ENCODE measurements at regions not wholly inside any gene's neighbourhood (a gene's known extent, or its start where the extent isn't known, plus 50 kb on each side); places are given as distances from the start of the nearest gene placed in this dataset.

- intact Hi-C loops (cut with micrococcal nuclease), result no loop called here
These were observed 55.6 kb downstream of the MRPL32 start for GRCh38 chr7:42987648-42988214.

DNA sequence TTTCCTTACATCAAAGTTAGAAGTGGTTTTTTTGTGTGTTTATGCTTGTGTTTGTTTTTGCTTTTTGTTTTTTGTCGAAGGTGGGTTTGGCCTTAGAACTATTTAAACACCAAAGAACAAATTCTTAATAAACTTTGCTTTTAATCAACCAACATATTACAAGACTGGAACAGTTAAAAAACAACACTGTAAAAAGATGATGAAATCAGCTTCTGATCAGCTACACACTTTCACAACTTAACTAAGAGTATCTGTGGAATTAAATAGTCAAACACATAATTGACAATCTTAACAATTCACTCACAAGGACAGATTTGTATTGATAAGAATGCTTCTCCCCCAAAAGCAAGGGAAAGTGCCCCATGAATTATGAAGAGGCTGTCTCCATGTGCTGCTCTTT lies 58.8 kb downstream of the MRPL32 start:
- intact Hi-C loops (cut with micrococcal nuclease), result no loop called here

DNA sequence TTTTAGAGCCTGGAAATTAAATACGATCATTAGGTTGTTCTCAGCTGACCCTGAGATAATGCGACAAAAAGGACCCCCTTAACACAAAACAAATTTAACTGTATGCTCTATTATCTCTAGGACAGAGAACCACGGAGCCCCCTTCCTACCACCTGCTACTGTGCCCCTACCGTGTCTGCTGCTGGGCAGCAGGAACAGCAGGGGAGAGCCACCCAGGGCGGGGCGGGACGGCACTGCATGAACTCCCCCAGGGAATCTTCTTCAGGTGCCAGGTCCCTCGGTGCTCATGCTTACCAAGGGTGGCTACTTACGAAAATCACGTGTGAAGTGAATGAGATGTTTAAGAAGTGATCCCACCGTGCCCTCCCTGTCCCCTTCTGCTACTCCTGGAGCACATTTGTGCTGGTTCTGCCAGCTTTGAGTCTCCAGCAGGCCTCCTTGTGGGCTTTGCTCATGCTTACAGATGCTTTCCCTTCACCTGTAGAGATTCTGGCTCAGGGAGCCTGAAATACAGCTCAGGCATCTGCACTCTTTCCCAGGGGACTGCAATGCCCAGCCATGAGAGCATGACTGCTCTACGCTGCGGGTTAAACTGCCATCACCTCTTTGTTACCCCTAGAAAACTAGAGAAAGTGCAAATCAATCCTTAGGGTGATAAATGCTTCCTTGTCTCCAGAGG lies 59.9 kb downstream of the MRPL32 start:
- intact Hi-C loops (cut with micrococcal nuclease), result no loop called here

GRCh38 chr7:42993038-42993437 lies 60.9 kb downstream of the MRPL32 start:
- intact Hi-C loops (cut with micrococcal nuclease), result no loop called here

GRCh38 chr7:42994096-42994495 lies 61.9 kb downstream of the MRPL32 start:
- intact Hi-C loops (cut with micrococcal nuclease), result no loop called here

GRCh38 chr7:42997611-42998010 lies 65.4 kb downstream of the MRPL32 start:
- intact Hi-C loops (cut with micrococcal nuclease), result no loop called here

DNA sequence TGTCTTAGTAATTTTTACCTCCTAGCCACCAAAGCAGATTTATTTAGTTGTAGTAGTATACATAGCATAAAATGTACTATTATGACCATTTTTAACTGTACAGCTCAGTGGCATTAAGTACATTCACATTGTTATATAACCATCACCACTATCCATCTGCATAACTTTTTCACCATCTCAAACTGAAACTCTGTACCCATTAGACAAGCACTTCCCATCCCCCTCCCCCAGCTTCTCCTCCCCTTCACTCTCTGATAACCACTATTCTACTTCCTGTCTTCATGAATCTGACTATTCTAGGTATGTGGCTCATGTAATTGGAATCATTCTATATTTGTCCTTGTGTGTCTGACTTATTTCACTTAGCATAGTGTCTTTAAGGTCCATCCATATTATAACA lies 71.9 kb downstream of the MRPL32 start:
- intact Hi-C loops (cut with micrococcal nuclease), result loop anchor here (10.0 kb wide), 1 partner anchor 59 kb away; no protein-coding TSS in a partner anchor

- intact Hi-C loops (cut with micrococcal nuclease), result loop anchor here (10.0 kb wide), 1 partner anchor 61 kb away; no protein-coding TSS in a partner anchor
These were observed 73.8 kb downstream of the MRPL32 start for GRCh38 chr7:43006008-43006407.

GRCh38 chr7:43010061-43010460 lies 77.9 kb downstream of the MRPL32 start:
- intact Hi-C loops (cut with micrococcal nuclease), result no loop called here

DNA sequence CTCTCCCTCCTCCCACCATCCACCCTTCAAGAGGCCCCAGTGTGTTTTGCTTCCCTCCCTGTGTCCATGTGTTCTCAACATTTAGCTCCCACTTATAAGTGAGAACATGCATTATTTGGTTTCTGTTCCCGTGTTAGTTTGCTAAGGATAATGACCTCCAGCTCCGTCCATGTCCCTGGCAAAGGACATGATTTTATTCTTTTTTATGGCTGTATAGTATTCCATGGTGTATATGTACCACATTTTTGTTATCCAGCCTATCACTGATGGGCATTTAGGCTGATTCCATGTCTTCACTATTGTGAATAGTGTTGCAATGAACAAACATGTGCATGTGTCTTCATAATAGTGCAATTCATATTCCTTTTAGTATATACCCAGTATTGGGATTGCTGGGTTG lies 79.7 kb downstream of the MRPL32 start:
- intact Hi-C loops (cut with micrococcal nuclease), result no loop called here

- intact Hi-C loops (cut with micrococcal nuclease), result no loop called here
These were observed 82.2 kb downstream of the MRPL32 start for GRCh38 chr7:43014406-43014805.

- intact Hi-C loops (cut with micrococcal nuclease), result no loop called here
These were observed 83.1 kb downstream of the MRPL32 start for GRCh38 chr7:43015301-43015700.

GRCh38 chr7:43018446-43018845 lies 86.3 kb downstream of the MRPL32 start:
- intact Hi-C loops (cut with micrococcal nuclease), result no loop called here

DNA sequence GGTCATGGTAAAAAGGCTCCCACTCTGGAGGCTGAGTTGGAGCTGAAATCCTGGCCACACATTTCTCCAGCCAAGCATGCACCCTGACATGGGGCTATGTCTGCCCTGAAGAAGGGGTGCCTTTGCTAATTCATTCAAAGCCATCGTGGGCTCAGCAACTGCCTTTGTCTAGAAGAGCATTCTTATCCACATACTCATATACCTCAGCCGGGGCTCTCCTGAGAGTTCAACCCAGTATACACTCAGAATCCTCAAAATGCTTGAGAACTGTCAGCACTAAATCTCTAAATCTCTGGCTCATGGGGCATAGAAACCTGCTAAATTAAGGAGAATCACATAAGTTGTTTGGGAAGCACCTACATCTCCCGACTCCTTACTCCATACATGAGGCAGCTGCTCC lies 89.3 kb downstream of the MRPL32 start:
- intact Hi-C loops (cut with micrococcal nuclease), result no loop called here

DNA sequence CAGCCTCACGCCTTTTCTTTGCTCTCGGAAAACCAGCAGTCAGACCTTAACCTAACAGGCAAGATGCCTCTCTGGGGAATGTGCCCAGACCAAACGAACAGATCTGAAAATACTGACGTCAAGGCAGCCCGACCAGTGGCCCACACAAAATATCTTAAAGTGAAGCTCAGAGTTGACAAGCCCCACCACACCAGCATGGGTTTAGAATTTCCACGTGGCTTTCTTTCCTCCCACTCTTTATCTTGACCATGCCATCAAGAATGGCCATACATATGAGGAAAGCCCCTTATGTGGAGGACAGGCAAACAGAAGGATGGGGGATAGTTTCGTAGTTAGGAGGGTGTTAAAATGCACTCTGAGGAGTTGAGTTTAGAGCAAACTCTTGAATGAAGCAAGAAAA lies 89.8 kb downstream of the MRPL32 start:
- intact Hi-C loops (cut with micrococcal nuclease), result no loop called here

DNA sequence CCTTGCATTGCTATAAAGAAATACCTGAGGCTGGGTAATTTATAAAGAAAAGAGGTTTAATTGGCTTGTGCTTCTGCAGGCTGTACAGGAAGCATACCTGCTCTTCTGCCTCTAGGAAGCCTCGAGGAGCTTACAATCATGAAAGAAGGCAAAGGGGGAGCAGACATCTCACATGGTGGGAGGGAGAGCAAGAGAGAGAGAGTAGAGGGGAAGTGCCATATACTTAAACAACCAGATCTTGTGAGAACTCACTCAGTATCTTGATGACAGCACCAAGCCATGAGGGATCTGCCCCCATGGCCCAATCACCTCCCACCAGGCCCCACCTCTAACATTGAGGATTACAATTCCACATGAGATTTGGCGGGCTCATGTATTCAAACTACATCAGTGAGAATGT lies 79.1 kb upstream of the HECW1 start:
- intact Hi-C loops (cut with micrococcal nuclease), result no loop called here

GRCh38 chr7:43034535-43035002 lies 77.9 kb upstream of the HECW1 start:
- intact Hi-C loops (cut with micrococcal nuclease), result no loop called here

- intact Hi-C loops (cut with micrococcal nuclease), result no loop called here
These were observed 74.9 kb upstream of the HECW1 start for GRCh38 chr7:43037531-43037930.

DNA sequence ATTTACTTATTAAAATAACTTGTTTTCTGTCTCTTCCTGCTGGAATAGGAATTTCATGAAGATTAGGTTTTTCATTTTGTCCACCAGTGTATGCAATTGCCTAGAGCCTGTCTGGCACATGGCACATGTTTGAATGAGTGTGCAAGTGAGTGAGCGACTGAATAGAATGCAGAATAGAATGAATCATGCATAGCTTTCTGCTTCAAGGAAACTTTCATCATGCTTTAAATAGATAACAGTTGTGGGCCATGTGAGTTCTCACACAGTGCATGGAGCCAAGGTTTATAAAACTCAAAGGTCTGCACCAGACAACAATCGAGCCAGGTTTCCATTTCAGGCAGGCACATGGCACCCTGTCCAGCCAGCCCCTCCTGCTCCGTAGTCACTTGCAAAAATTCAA lies 74.2 kb upstream of the HECW1 start:
- intact Hi-C loops (cut with micrococcal nuclease), result no loop called here

GRCh38 chr7:43039346-43039745 lies 73.1 kb upstream of the HECW1 start:
- intact Hi-C loops (cut with micrococcal nuclease), result no loop called here

DNA sequence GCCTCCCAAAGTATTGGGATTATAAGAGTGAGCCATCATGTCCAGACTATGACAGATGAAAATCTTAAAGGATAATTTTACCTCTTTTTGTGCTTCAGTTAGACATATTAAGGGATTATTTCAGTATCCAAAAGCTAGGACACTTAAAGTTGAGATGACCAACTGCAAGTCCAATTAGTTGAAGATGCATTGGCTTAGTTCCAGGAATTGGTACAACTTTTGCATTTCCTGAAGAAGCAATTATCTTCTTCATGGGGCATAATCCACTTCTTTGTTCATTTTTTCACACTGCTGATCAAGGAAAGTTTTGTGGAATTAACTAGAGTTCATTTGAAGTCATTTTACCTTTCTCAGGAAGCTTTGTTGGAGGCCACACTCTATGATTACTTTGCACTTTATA lies 72.0 kb upstream of the HECW1 start:
- intact Hi-C loops (cut with micrococcal nuclease), result no loop called here

DNA sequence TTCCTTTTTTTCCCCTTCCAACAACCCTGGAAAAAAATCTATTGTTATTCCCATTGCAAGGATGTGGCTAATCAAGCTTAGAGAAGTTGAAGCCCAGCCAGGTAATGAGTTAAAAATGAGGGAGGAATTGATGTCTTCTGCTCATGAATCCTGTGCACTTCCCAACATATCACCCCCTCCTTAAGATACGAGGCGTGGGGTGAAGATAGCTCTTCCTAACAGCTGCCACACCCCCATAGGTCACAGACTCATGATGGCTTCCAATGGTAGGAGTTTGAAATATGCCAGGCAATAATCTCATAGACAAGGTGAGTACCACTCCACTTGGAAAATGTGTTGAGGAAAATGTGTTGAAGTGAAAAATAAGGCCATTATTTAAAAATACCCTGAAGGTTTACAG lies 71.3 kb upstream of the HECW1 start:
- intact Hi-C loops (cut with micrococcal nuclease), result no loop called here

GRCh38 chr7:43041724-43042123 lies 70.7 kb upstream of the HECW1 start:
- intact Hi-C loops (cut with micrococcal nuclease), result no loop called here

All from T-helper 2 cell treated with Interferon-gamma antibody and Interleukin-4, amounts not matched to agents 100 ng/mL and 5 ng/mL, for 36 hours (primary cell).